WERI-Rb-1 (cell line): ENCODE measurements at regions not wholly inside any gene's neighbourhood (a gene's known extent, or its start where the extent isn't known, plus 50 kb on each side); places are given as distances from the start of the nearest gene placed in this dataset.

Experiments
- DNase-seq: peaks from one replicate; pipeline ENCODE4 v3.0.0-alpha.2; 2020
- H3K27ac ChIP-seq: fragments of 250-450 bp; sonication (Bioruptor Pico); 2 replicates; pipeline ENCODE4 v1.5.1; 2020; ENCODE audit warnings: mild to moderate bottlenecking, moderate library complexity
- H3K27me3 ChIP-seq: fragments of 250-450 bp; sonication (Bioruptor Pico); 2 replicates; pipeline ENCODE4 v1.5.1; 2021; ENCODE audit warnings: mild to moderate bottlenecking, low read depth, moderate library complexity; ENCODE audit not compliant: insufficient read depth, severe bottlenecking
- H3K36me3 ChIP-seq: fragments of 250-450 bp; sonication (Bioruptor Pico); 2 replicates; pipeline ENCODE4 v1.5.1; 2020; ENCODE audit warnings: mild to moderate bottlenecking, moderate library complexity
- H3K4me3 ChIP-seq: 2 replicates; pipeline ENCODE4 v1.5.1; 2011; ENCODE audit warnings: low read depth, mild to moderate bottlenecking, control low read depth, low read length
- H3K9me3 ChIP-seq: fragments of 250-450 bp; sonication (Bioruptor Pico); 2 replicates; pipeline ENCODE4 v1.5.1; 2021; ENCODE audit warnings: mild to moderate bottlenecking, moderate library complexity; ENCODE audit not compliant: severe bottlenecking
- CTCF ChIP-seq: IDR thresholded peaks from 2 replicates; pipeline ENCODE4 v1.5.1; 2011; ENCODE audit warnings: low read depth, mild to moderate bottlenecking, control low read depth, inconsistent platforms, low read length

DNA sequence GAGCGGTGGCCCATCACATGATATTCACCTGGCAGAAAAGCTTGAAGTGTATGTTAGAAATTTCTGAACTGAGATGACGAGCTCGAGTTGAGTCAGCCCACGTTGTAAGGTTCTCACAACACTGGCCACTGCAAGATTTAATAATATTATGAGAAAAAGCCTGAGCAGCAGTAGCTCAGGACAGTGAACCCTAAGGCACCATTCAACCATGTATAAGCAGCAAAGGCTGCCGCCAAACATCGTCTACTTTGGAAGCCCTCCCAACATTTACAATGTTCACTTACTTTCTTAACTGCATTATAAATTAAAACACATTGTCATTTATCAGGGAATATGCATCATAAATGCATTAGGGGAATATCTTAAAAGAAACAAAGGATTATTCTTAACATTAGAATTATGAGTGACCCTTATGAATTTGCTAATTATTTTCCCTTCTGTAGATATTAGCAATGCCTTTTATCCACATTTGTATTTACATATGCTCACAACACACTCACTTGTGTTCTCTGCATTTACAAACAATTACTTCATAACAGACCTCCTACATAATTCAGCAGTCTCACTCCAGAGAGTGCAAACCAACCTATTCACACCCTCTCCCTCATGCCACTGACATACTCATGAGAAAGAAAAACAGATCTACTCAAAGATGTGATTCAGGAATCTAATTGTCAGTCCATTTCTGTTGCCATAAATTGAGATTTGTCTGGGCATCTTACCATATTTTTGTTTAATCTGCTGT is 57.7 kb upstream of the CARD18 start:
- no peak for DNase-seq
- H3K27ac ChIP-seq, result no peak overlapping the region
- no peak overlapping the region for H3K4me3 ChIP-seq
- H3K36me3 ChIP-seq, result no peaks in the 10 kb centered on the region
- no peaks in the 10 kb centered on the region for H3K27me3 ChIP-seq
- no peaks in the 10 kb centered on the region for H3K9me3 ChIP-seq
- TF ChIP-seq CTCF, result no peak

DNA sequence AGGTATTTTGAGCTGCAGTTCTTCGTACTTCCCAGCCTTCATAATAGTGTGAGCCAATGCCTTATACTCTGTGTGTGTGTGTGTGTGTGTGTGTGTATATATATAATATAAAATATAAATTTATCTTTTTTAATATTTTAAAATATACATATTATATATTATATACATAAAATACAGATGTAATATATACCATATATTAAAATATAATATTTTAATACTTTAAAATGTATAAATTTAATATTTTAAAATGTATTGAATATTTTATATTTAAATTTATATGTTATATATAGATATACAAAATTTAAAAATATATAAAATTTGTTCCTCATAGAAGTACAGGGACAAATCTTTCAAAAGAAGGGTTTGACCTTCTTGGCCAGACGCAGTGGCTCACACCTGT is 53.7 kb upstream of the CARD18 start:
- no peak for TF ChIP-seq CTCF
- no peaks in the 10 kb centered on the region for H3K27me3 ChIP-seq
- H3K27ac ChIP-seq, result no peak overlapping the region
- H3K36me3 ChIP-seq, result no peaks in the 10 kb centered on the region
- H3K4me3 ChIP-seq, result no peak overlapping the region
- DNase-seq, result no peak
- no peaks in the 10 kb centered on the region for H3K9me3 ChIP-seq

GRCh38 chr11:105192115-105192514 is 52.5 kb upstream of the CARD18 start:
- Histone ChIP-seq H3K4me3 (no peak overlapping the region), H3K27me3 (no peaks in the 10 kb centered on the region), H3K27ac (no peak overlapping the region), H3K9me3 (no peaks in the 10 kb centered on the region), H3K36me3 (no peaks in the 10 kb centered on the region)
- no peak for TF ChIP-seq CTCF
- no peak for DNase-seq

GRCh38 chr11:105189581-105189980 is 50.0 kb upstream of the CARD18 start:
- Histone ChIP-seq H3K27ac (no peak overlapping the region), H3K4me3 (no peak overlapping the region), H3K9me3 (no peaks in the 10 kb centered on the region), H3K27me3 (no peaks in the 10 kb centered on the region), H3K36me3 (no peaks in the 10 kb centered on the region)
- DNase-seq, result no peak
- TF ChIP-seq CTCF, result no peak
